Left ventricle myocardium inferior (tissue), 1 donor: ENCODE measurements at regions not wholly inside any gene's neighbourhood (a gene's known extent, or its start where the extent isn't known, plus 50 kb on each side); places are given as distances from the start of the nearest gene placed in this dataset.

Source experiments
- DNase-seq: peaks from one replicate; pipeline ENCODE4 v3.0.0-alpha.2; 2020
- H3K27ac ChIP-seq: fragments of 200-600 bp; replicated peaks from 2 replicates; pipeline ENCODE4 v1.8.0; 2021
- H3K27me3 ChIP-seq: fragments of 200-600 bp; 2 replicates; pipeline ENCODE4 v1.8.0; 2021; ENCODE audit warnings: low read depth
- H3K36me3 ChIP-seq: fragments of 200-600 bp; 2 replicates; pipeline ENCODE4 v1.8.0; 2021
- H3K4me1 ChIP-seq: fragments of 200-600 bp; 2 replicates; pipeline ENCODE4 v1.8.0; 2021
- H3K4me3 ChIP-seq: fragments of 200-600 bp; 2 replicates; pipeline ENCODE4 v1.8.0; 2021; ENCODE audit warnings: mild to moderate bottlenecking, moderate library complexity
- H3K9me3 ChIP-seq: fragments of 200-600 bp; replicated peaks from 2 replicates; pipeline ENCODE4 v1.8.0; 2021
- CTCF ChIP-seq: fragments of 200-600 bp; IDR thresholded peaks from 2 replicates; pipeline ENCODE4 v1.8.0; 2021; ENCODE audit warnings: antibody characterized with exemption, mild to moderate bottlenecking, borderline replicate concordance
- intact Hi-C: fragments of 100-400 bp; cut with micrococcal nuclease; formaldehyde crosslinking; loops from one replicate; pipeline ENCODE4 v1.11.0; 2022
- donor health status: DM: no; HTN: yes; CAD: no; lungs with severe emphysema.

- Histone ChIP-seq H3K9me3 (no peaks in the 10 kb centered on the region), H3K27me3 (no peaks in the 10 kb centered on the region), H3K36me3 (no peaks in the 10 kb centered on the region), H3K4me3 (no peak overlapping the region), H3K4me1 (no peaks in the 10 kb centered on the region), H3K27ac (no peak overlapping the region)
- no peak for DNase-seq
- intact Hi-C loops = no loop called here
- TF ChIP-seq CTCF = no peak
Measured at GRCh38 chr4:177974461-177974860, 532.2 kb upstream of the AGA start.

- no peaks in the 10 kb centered on the region for H3K36me3 ChIP-seq
- TF ChIP-seq CTCF = no peak
- no peaks in the 10 kb centered on the region for H3K9me3 ChIP-seq
- no peaks in the 10 kb centered on the region for H3K4me1 ChIP-seq
- intact Hi-C loops = no loop called here
- DNase-seq = no peak
- no peaks in the 10 kb centered on the region for H3K27me3 ChIP-seq
- H3K4me3 ChIP-seq = no peak overlapping the region
- H3K27ac ChIP-seq = no peak overlapping the region
Measured at GRCh38 chr4:177975315-177975987, 533.2 kb upstream of the AGA start.

- no peak for TF ChIP-seq CTCF
- Histone ChIP-seq H3K4me1 (no peaks in the 10 kb centered on the region), H3K27me3 (no peaks in the 10 kb centered on the region), H3K9me3 (no peaks in the 10 kb centered on the region), H3K27ac (no peak overlapping the region), H3K4me3 (no peak overlapping the region), H3K36me3 (no peaks in the 10 kb centered on the region)
- no peak for DNase-seq
- intact Hi-C loops = no loop called here
Measured at GRCh38 chr4:177986236-177986635, 544.0 kb upstream of the AGA start.

GRCh38 chr4:177987896-177988295 is 545.7 kb upstream of the AGA start:
- intact Hi-C loops = no loop called here
- Histone ChIP-seq H3K27ac (no peak overlapping the region), H3K36me3 (no peaks in the 10 kb centered on the region), H3K27me3 (no peaks in the 10 kb centered on the region), H3K4me1 (no peaks in the 10 kb centered on the region), H3K9me3 (no peaks in the 10 kb centered on the region), H3K4me3 (no peak overlapping the region)
- no peak for DNase-seq
- TF ChIP-seq CTCF = no peak

GRCh38 chr4:177989503-177990201 is 547.4 kb upstream of the AGA start:
- no peak for DNase-seq
- Histone ChIP-seq H3K36me3 (no peaks in the 10 kb centered on the region), H3K27ac (no peak overlapping the region), H3K4me3 (no peak overlapping the region), H3K27me3 (no peaks in the 10 kb centered on the region), H3K4me1 (no peaks in the 10 kb centered on the region), H3K9me3 (no peaks in the 10 kb centered on the region)
- no peak for TF ChIP-seq CTCF
- intact Hi-C loops = no loop called here
